Kidney (tissue), 13 donors: ENCODE measurements at regions not wholly inside any gene's neighbourhood (a gene's known extent, or its start where the extent isn't known, plus 50 kb on each side); places are given as distances from the start of the nearest gene placed in this dataset.

Experiments
- DNase-seq, 5 donors: peaks; one replicate each; pipeline ENCODE4 v3.0.0-alpha.2; 2013 to 2020
- FAIRE-seq: peaks from 2 replicates; lab custom pipeline; 2012; peaks lifted over from hg19 to GRCh38; lab: Jason Lieb, UNC
- H3K27ac ChIP-seq, 2 donors: one replicate each; pipeline ENCODE4 v1.7.0; 2013; ENCODE audit warnings: low read depth in 2 of 2, low read length in 2 of 2, inconsistent platforms in 1 of 2
- H3K27me3 ChIP-seq: one replicate; pipeline ENCODE4 v1.7.1; 2013; ENCODE audit warnings: low read length, inconsistent platforms; ENCODE audit not compliant: control insufficient read depth, insufficient read depth
- H3K36me3 ChIP-seq, 3 donors: one replicate each; pipeline versions ENCODE4 v1.7.0 to v1.7.1; 2013; ENCODE audit warnings: low read length in 3 of 3, control low read depth in 1 of 3, inconsistent platforms in 1 of 3; ENCODE audit not compliant: insufficient read depth in 3 of 3, control insufficient read depth in 2 of 3
- H3K4me1 ChIP-seq, 3 donors: one replicate each; pipeline versions ENCODE4 v1.7.0 to v1.7.1; 2013; ENCODE audit warnings: low read length in 3 of 3, inconsistent platforms in 1 of 3, low read depth in 1 of 3; ENCODE audit not compliant: control insufficient read depth in 2 of 3, insufficient read depth in 2 of 3
- H3K4me3 ChIP-seq, 3 donors: one replicate each; pipeline versions ENCODE4 v1.7.0 to v1.8.1; 2013; ENCODE audit warnings: low read length in 3 of 3, control low read depth in 1 of 3, inconsistent platforms in 1 of 3
- H3K9ac ChIP-seq, 3 donors: one replicate each; pipeline versions ENCODE4 v1.7.0 to v1.7.1; 2013; ENCODE audit warnings: low read length in 3 of 3, control low read depth in 1 of 3, inconsistent platforms in 1 of 3
- H3K9me3 ChIP-seq, 3 donors: one replicate each; pipeline versions ENCODE4 v1.7.0 to v1.7.1; 2013; ENCODE audit warnings: low read length in 3 of 3, control low read depth in 1 of 3, inconsistent platforms in 1 of 3; ENCODE audit not compliant: control insufficient read depth in 2 of 3, insufficient read depth in 1 of 3
- intact Hi-C: fragments of 100-400 bp; cut with DNase I; formaldehyde crosslinking; loops from one replicate; pipeline ENCODE4 v1.11.1; 2022
- TF ChIP-seq, protein P1 (sequence below): IDR thresholded peaks from 3 replicates; pipeline ENCODE4 v1.5.1; 2012; ENCODE audit warnings: mild to moderate bottlenecking, moderate library complexity, borderline replicate concordance; ENCODE audit not compliant: insufficient read depth; ENCODE audit errors: extremely low read depth
- donor health status: control.
- donor health status: control.
- donor health status: control.
- donor health status: control.
- donor health status: control.
- donor health status: DM: yes; HTN: yes; CAD: no.
- donor health status: Normal renal cell carcinoma (clear cell type).

DNA sequence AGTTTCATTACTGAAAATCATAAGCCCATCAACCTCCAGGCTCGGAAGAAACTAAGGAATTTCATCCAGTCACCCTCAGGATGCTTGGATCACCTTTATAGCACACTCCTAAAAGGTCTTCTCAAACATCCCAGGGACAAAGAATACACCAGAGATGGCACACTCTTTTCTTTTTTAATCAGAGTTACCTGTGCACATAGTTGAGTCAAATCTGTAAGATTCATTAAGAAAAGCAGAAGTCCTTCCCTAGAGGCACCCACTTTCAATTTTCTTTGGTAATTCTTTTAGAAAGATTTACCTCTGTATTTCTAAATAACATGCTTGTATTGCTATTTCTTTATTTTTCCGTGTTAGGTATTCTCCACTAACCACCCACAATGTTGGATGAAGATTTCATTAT, 50.6 kb upstream of the IL6 start:
- H3K27ac ChIP-seq = no peak overlapping the region
- TF ChIP-seq, protein P1, sequence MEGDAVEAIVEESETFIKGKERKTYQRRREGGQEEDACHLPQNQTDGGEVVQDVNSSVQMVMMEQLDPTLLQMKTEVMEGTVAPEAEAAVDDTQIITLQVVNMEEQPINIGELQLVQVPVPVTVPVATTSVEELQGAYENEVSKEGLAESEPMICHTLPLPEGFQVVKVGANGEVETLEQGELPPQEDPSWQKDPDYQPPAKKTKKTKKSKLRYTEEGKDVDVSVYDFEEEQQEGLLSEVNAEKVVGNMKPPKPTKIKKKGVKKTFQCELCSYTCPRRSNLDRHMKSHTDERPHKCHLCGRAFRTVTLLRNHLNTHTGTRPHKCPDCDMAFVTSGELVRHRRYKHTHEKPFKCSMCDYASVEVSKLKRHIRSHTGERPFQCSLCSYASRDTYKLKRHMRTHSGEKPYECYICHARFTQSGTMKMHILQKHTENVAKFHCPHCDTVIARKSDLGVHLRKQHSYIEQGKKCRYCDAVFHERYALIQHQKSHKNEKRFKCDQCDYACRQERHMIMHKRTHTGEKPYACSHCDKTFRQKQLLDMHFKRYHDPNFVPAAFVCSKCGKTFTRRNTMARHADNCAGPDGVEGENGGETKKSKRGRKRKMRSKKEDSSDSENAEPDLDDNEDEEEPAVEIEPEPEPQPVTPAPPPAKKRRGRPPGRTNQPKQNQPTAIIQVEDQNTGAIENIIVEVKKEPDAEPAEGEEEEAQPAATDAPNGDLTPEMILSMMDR = no peak

DNA sequence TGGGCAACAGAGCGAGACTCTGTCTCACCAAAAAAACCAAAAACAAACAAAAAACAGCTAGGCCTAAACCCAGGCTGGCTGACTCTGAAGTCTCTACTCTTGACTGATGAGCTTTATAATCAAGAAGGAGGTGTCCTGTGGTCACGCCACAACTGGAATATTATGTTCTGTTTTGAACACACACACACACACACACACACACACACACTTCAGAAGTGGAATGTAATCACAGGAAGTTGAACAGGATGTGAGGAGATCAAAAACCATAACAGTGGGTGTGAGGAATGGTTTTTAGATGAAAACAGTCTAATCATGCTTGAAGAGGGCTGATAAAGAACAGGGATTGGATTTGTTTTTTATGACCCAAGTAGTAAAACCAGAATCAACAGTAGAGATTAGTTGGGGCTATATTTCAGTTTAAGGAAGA, 51.1 kb upstream of the IL6 start:
- Histone ChIP-seq H3K4me1 (peaks cover 0 to 2% (median 0%) of the 10 kb centered on the region in 3 donors), H3K9me3 (no peaks in the 10 kb centered on the region), H3K36me3 (no peaks in the 10 kb centered on the region), H3K9ac (no peak overlapping the region), H3K4me3 (no peak overlapping the region), H3K27me3 (no peaks in the 10 kb centered on the region), H3K27ac (no peak overlapping the region)
- TF ChIP-seq, protein P1 = no peak
- FAIRE-seq (no peak), DNase-seq (peak in 1 of 5 donors; percentile 8)
- intact Hi-C loops = no loop called here

More for the DNA sequence above, 50.6 kb upstream of the IL6 start:
- FAIRE-seq (no peak), DNase-seq (no peak)
- no peak overlapping the region for H3K9ac ChIP-seq
- no peaks in the 10 kb centered on the region for H3K9me3 ChIP-seq
- no peaks in the 10 kb centered on the region for H3K36me3 ChIP-seq
- H3K4me3 ChIP-seq = no peak overlapping the region
- intact Hi-C loops = no loop called here
- peaks cover 0 to 2% (median 0%) of the 10 kb centered on the region in 3 donors for H3K4me1 ChIP-seq
- H3K27me3 ChIP-seq = no peaks in the 10 kb centered on the region

DNA sequence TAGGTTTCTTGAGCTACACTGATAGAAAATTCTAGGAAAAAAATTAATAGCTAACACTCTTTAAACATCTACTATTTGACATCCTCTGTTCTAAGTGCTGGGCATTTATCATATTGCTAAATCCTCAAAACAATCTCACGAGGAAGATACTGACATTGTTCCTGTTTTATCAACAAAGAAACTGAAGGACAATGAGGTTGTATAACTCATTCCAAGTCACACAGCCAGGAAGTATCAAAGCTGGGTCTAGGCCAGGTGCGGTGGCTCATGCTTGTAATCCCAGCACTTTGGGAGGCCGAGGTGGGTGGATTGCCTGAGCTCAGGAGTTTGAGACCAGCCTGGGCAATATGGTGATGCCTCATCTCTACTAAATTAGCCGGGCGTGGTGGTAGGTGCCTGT, 51.6 kb upstream of the IL6 start:
- FAIRE-seq (no peak), DNase-seq (no peak)
- Histone ChIP-seq H3K4me3 (no peak overlapping the region), H3K36me3 (no peaks in the 10 kb centered on the region), H3K4me1 (peaks cover 0 to 2% (median 0%) of the 10 kb centered on the region in 3 donors), H3K27ac (no peak overlapping the region), H3K27me3 (no peaks in the 10 kb centered on the region), H3K9me3 (no peaks in the 10 kb centered on the region), H3K9ac (no peak overlapping the region)
- TF ChIP-seq, protein P1 = no peak
- intact Hi-C loops = no loop called here
